CD4-positive, alpha-beta memory T cell (primary cell): ENCODE measurements at regions not wholly inside any gene's neighbourhood (a gene's known extent, or its start where the extent isn't known, plus 50 kb on each side); places are given as distances from the start of the nearest gene placed in this dataset.

Source experiments
- CTCF ChIA-PET: fragments of 350-600 bp; sonication (Branson Sonifier 250); formaldehyde crosslinking; loops from one replicate; lab custom pipeline; 2021; ENCODE audit warnings: inconsistent platforms; ENCODE audit not compliant: partially characterized antibody; lab: Charles Lee
- POLR2A ChIA-PET: fragments of 350-600 bp; sonication (Branson Sonifier 250); formaldehyde crosslinking; loops from one replicate; lab custom pipeline; 2021; ENCODE audit not compliant: partially characterized antibody; lab: Charles Lee
- DNase-seq, 5 donors: peaks; one replicate each; pipeline versions ENCODE4 v3.0.0 to v3.0.0-alpha.2; 2020 to 2022; ENCODE audit warnings: mixed read lengths in 1 of 5
- H3K27ac ChIP-seq: one replicate; pipeline ENCODE4 v1.7.0; 2013; ENCODE audit warnings: low read depth, low read length
- H3K27me3 ChIP-seq: 2 replicates; pipeline ENCODE4 v1.7.0; 2013; ENCODE audit warnings: mild to moderate bottlenecking, low read length, moderate library complexity; ENCODE audit not compliant: insufficient read depth
- H3K36me3 ChIP-seq: 2 replicates; pipeline ENCODE4 v1.7.0; 2013; ENCODE audit warnings: mild to moderate bottlenecking, low read length, moderate library complexity; ENCODE audit not compliant: insufficient read depth
- H3K4me1 ChIP-seq: 2 replicates; pipeline ENCODE4 v1.7.0; 2013; ENCODE audit warnings: mild to moderate bottlenecking, low read length, moderate library complexity; ENCODE audit not compliant: insufficient read depth
- H3K4me3 ChIP-seq, 2 donors: one replicate each; pipeline ENCODE4 v1.7.0; 2013; ENCODE audit warnings: low read length in 2 of 2, mild to moderate bottlenecking in 1 of 2
- H3K9me3 ChIP-seq, 2 donors: one replicate each; pipeline ENCODE4 v1.7.0; 2013; ENCODE audit warnings: low read length in 2 of 2, control low read depth in 1 of 2; ENCODE audit not compliant: control insufficient read depth in 1 of 2
- H3K27ac Mint-ChIP-seq, 7 donors: one replicate each; pipeline ENCODE4 v1.8.0; 2020 to 2021; ENCODE audit warnings: mixed read lengths in 7 of 7, mild to moderate bottlenecking in 6 of 7, inconsistent platforms in 3 of 7, moderate library complexity in 3 of 7
- H3K27me3 Mint-ChIP-seq, 2 donors: one replicate each; pipeline ENCODE4 v1.8.0; 2020 to 2021; ENCODE audit warnings: mixed read lengths in 2 of 2
- H3K36me3 Mint-ChIP-seq, 2 donors: one replicate each; pipeline ENCODE4 v1.8.0; 2020 to 2021; ENCODE audit warnings: mixed read lengths in 2 of 2, inconsistent platforms in 1 of 2, mild to moderate bottlenecking in 1 of 2
- H3K4me1 Mint-ChIP-seq, 4 donors: one replicate each; pipeline ENCODE4 v1.8.0; 2020 to 2021; ENCODE audit warnings: mixed read lengths in 4 of 4, mild to moderate bottlenecking in 1 of 4
- H3K4me3 Mint-ChIP-seq, 8 donors: one replicate each; pipeline ENCODE4 v1.8.0; 2020 to 2021; ENCODE audit warnings: mixed read lengths in 8 of 8, mild to moderate bottlenecking in 7 of 8, moderate library complexity in 6 of 8, inconsistent platforms in 3 of 8
- H3K9me3 Mint-ChIP-seq, 8 donors: one replicate each; pipeline ENCODE4 v1.8.0; 2020 to 2021; ENCODE audit warnings: mixed read lengths in 8 of 8, mild to moderate bottlenecking in 5 of 8, inconsistent platforms in 3 of 8, moderate library complexity in 1 of 8
- intact Hi-C: fragments of 100-400 bp; cut with micrococcal nuclease; formaldehyde crosslinking; loops from one replicate; pipeline ENCODE4 v1.15.1; 2023

DNA sequence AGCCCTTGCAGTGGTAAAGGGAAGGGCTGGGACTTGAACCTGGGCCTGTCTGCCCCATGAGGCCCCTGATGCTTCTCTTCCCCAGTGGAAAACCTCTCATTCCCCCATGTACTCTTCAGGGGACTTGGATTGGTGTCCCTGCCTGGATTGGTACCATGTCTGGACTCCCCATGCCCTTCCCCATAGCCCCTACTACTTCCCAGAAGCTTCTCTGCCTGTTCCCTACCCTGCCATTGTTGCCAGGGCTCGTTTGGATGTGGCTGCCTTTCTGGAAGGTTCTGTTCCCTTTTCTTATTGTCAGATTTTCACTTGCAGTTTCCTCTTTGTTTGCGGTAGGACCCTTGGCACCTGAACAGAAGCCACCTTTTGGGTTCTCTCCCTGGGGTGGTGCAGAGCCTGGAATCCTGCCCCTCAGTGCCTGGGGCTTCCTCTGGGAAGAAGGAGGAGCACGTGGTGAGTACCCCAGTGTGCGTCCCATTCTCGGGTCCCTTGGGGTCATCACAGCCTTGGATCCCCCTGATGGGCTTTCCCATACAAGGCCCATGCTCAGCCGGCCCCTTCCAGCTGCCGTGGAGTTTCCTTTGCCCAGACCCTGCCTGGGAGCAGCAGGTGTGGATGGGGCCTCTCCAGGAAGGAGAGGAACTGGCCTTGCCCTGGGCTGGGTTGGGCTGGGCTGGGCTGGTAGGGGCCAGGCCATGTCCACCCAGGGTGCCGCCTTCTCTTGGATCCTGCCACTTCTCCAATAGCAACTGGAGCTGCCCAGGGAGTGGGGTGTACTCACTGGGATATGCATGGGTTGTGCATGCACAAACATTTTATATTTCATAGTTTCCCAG is 281.1 kb downstream of the PTPRU start:
- no peak overlapping the region for H3K27ac ChIP-seq
- no peaks in the 10 kb centered on the region for H3K4me1 ChIP-seq
- Mint-ChIP-seq H3K4me1 (no peaks in the 10 kb centered on the region), H3K27me3 (peaks cover 8 to 16% of the 10 kb centered on the region in 2 donors), H3K27ac (no peak overlapping the region), H3K36me3 (no peaks in the 10 kb centered on the region), H3K9me3 (no peaks in the 10 kb centered on the region), H3K4me3 (no peak overlapping the region)
- DNase-seq = no peak
- intact Hi-C loops = no loop called here
- CTCF ChIA-PET = no interaction called here
- no peak overlapping the region for H3K4me3 ChIP-seq
- H3K27me3 ChIP-seq = no peaks in the 10 kb centered on the region
- no peaks in the 10 kb centered on the region for H3K36me3 ChIP-seq
- POLR2A ChIA-PET = no interaction called here
- no peaks in the 10 kb centered on the region for H3K9me3 ChIP-seq

- Mint-ChIP-seq H3K4me3 (no peak overlapping the region), H3K9me3 (peaks cover 0 to 9% (median 1%) of the 10 kb centered on the region in 8 donors), H3K36me3 (no peaks in the 10 kb centered on the region), H3K4me1 (no peaks in the 10 kb centered on the region), H3K27ac (no peak overlapping the region), H3K27me3 (peaks cover 5 to 15% of the 10 kb centered on the region in 2 donors)
- ChIA-PET CTCF (no interaction called here), POLR2A (no interaction called here)
- H3K9me3 ChIP-seq = no peaks in the 10 kb centered on the region
- intact Hi-C loops = no loop called here
- DNase-seq = no peak
- no peaks in the 10 kb centered on the region for H3K36me3 ChIP-seq
- H3K4me3 ChIP-seq = no peak overlapping the region
- H3K27ac ChIP-seq = no peak overlapping the region
- H3K4me1 ChIP-seq = no peaks in the 10 kb centered on the region
- H3K27me3 ChIP-seq = no peaks in the 10 kb centered on the region
These were observed 279.9 kb downstream of the PTPRU start for GRCh38 chr1:29516063-29516820.

- intact Hi-C loops = no loop called here
- no peaks in the 10 kb centered on the region for H3K4me1 Mint-ChIP-seq
- DNase-seq = no peak
These were observed 279.0 kb downstream of the PTPRU start for GRCh38 chr1:29515170-29515955.

DNA sequence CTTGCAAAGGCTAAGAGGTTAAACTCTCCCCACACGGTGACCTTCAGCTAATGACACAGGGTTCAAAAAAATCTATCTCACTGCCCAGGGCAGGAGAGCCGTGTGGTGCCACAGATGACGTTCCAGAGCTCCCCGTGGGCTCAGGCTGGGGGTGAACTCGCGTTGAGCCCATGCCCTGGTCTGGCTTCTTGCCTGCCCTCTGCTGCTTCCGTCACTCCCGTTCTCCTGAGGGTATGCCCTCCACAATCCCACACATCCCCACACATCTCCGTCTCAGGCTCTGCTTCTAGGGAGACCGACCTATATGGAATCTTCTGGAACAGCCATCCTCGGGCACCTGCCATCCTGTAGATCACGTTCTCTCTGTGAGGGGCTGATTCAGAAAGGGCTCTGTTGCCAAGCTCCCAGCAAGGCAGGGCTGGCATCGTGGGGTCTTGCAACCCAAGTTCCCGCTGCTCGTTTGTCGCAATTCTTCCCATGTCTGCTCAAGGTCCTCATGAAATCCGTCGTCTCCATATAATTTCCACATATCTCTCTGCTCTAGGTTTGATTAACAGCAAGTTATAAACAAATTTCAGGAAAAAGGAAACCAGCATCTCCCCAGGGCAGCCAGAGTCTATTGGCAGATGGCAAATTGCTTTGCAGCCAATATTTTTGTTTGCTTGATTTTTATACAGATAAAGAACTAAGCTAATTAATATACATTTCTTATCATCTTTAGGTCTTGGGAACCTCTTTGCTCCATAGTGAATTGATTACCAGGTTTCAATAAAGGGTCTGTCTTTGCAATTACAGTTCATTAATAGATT is 278.2 kb downstream of the PTPRU start:
- Mint-ChIP-seq H3K36me3 (no peaks in the 10 kb centered on the region), H3K4me1 (no peaks in the 10 kb centered on the region), H3K27me3 (peaks cover 3 to 12% of the 10 kb centered on the region in 2 donors), H3K4me3 (no peak overlapping the region), H3K9me3 (peaks cover 0 to 11% (median 3%) of the 10 kb centered on the region in 8 donors), H3K27ac (no peak overlapping the region)
- Histone ChIP-seq H3K27ac (no peak overlapping the region), H3K36me3 (no peaks in the 10 kb centered on the region), H3K27me3 (no peaks in the 10 kb centered on the region), H3K4me3 (no peak overlapping the region), H3K4me1 (no peaks in the 10 kb centered on the region), H3K9me3 (no peaks in the 10 kb centered on the region)
- no peak for DNase-seq
- POLR2A ChIA-PET = no interaction called here
- intact Hi-C loops = no loop called here
- CTCF ChIA-PET = no interaction called here

More at GRCh38 chr1:29515170-29515955, 279.0 kb downstream of the PTPRU start:
- Mint-ChIP-seq H3K27ac (no peak overlapping the region), H3K36me3 (no peaks in the 10 kb centered on the region), H3K4me3 (no peak overlapping the region), H3K9me3 (peaks cover 0 to 11% (median 3%) of the 10 kb centered on the region in 8 donors), H3K27me3 (peaks cover 5 to 12% of the 10 kb centered on the region in 2 donors)
- Histone ChIP-seq H3K27me3 (no peaks in the 10 kb centered on the region), H3K27ac (no peak overlapping the region), H3K4me3 (no peak overlapping the region), H3K36me3 (no peaks in the 10 kb centered on the region), H3K4me1 (no peaks in the 10 kb centered on the region), H3K9me3 (no peaks in the 10 kb centered on the region)
- ChIA-PET POLR2A (no interaction called here), CTCF (no interaction called here)

DNA sequence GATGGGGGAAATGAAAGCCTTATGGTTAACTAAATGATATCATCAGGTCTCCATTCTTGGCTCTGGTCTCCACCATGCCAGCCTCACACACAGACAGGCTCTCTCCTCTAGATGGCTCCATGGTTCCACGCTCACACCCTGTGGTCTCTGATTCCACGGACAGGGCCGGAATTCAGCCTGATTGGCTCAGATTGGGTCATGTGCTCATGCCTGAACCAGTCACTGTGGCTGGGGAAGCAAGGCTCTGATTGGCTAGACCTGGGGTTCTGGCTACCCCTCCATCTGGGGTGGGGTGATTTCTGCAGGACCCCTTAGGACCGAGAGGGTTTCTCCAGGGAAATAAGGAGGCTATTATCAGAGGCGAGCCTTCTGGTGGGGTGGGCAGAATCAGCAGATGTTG is 277.0 kb downstream of the PTPRU start:
- intact Hi-C loops = no loop called here
- H3K27ac ChIP-seq = no peak overlapping the region
- no peaks in the 10 kb centered on the region for H3K27me3 ChIP-seq
- DNase-seq = no peak
- no peak overlapping the region for H3K4me3 ChIP-seq
- no peak overlapping the region for H3K4me3 Mint-ChIP-seq
- H3K36me3 ChIP-seq = no peaks in the 10 kb centered on the region
- no peaks in the 10 kb centered on the region for H3K36me3 Mint-ChIP-seq
- H3K4me1 Mint-ChIP-seq = no peaks in the 10 kb centered on the region
- H3K9me3 ChIP-seq = no peaks in the 10 kb centered on the region
- CTCF ChIA-PET = no interaction called here
- no peak overlapping the region for H3K27ac Mint-ChIP-seq
- H3K27me3 Mint-ChIP-seq = peaks cover 11 to 19% of the 10 kb centered on the region in 2 donors
- no peaks in the 10 kb centered on the region for H3K4me1 ChIP-seq
- POLR2A ChIA-PET = no interaction called here
- H3K9me3 Mint-ChIP-seq = peaks cover 0 to 11% (median 3%) of the 10 kb centered on the region in 8 donors

DNA sequence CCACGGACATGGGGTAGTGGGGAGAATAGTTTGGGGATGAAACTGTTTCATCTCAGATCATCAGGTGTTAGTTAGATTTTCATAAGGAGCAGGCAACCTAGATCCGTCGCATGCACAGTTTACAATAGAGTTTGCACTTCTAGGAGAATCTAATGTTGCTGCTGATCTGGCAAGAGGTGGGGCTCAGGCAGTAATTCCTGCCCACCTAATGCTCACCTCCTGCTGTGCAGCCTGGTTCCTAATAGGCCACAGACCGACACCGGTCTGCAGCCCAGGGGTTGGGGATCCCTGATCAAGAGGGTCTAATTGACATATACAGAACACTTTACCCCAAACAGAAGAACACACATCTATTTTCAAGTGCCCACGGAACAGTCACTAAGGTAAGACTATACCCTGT is 275.1 kb downstream of the PTPRU start:
- Histone ChIP-seq H3K27me3 (no peaks in the 10 kb centered on the region), H3K36me3 (no peaks in the 10 kb centered on the region), H3K27ac (no peak overlapping the region), H3K4me1 (no peaks in the 10 kb centered on the region), H3K4me3 (no peak overlapping the region), H3K9me3 (no peaks in the 10 kb centered on the region)
- Mint-ChIP-seq H3K36me3 (no peaks in the 10 kb centered on the region), H3K27ac (no peak overlapping the region), H3K27me3 (peaks cover 19 to 23% of the 10 kb centered on the region in 2 donors), H3K4me1 (no peaks in the 10 kb centered on the region), H3K4me3 (no peak overlapping the region), H3K9me3 (peaks cover 0 to 11% (median 3%) of the 10 kb centered on the region in 8 donors)
- CTCF ChIA-PET = no interaction called here
- POLR2A ChIA-PET = no interaction called here
- DNase-seq = no peak
- intact Hi-C loops = no loop called here
